Suppressor macrophage treated with lipopolysaccharide for 1 hour (primary cell): ENCODE measurements at regions not wholly inside any gene's neighbourhood (a gene's known extent, or its start where the extent isn't known, plus 50 kb on each side); places are given as distances from the start of the nearest gene placed in this dataset.
"Not testable (repeated sequence)": the region's sequence is repeated elsewhere in the genome, so short reads cannot be mapped to it uniquely, and the experiment has no call there.

ENCODE experiments used
- DNase-seq, 3 donors: peaks; one replicate each; pipeline ENCODE4 v3.0.0-alpha.2; 2020 to 2022

DNA sequence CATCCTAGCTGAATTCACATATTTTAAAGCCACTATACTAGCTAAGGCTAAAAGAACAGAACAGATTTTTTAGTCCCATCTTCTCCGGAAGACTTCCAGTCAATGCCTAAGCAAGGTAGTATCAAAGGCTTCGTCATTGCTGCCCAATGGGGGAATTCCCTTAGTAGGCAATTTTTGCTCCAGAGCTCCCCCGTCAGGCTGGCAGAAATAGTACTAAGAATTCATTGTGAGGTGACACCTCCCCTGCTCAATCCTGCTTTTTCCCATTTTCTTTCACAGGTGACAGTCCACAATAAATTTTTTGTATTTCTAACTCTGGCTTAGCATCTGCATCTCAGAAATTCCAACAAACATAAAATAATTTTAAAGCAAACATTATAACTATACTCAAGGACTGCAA lies 52.8 kb upstream of the SRSF6 start:
- peak; percentile 61 to 62 (median 62) for DNase-seq

- DNase-seq: not testable (repeated sequence)
Measured at GRCh38 chr20:43400882-43401281, 56.8 kb upstream of the SRSF6 start.

DNA sequence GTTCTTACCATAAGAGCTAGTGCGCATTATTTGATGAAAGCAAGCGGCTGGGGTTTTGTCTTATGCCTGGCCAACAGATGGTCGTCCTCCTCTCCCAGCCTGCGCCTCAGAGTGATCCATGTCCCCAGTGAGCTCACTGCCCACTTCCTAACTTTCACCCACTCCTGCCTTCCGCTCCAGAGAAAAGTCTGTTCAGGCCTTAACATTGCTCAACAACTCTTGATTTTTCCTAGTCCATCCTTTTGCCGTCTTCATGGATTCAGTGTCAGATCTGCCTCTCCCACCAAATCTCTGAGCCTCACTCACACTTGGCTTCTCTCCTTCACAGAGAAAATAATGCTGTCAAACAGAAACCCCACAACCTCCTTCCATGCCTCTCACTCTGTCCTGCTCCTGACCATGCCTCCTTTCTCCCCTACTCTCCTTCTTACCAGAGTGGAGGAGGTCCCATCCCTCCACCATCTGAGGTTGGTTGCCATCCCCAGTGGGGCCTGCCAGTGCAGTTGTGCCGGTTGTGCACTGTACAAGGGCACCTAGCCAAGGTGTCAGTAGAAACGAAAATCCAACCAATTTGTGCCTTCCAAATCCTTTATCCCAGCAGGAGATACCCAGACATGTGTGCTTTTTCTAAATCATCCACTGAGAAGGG lies 58.9 kb upstream of the SRSF6 start:
- no peak for DNase-seq

DNA sequence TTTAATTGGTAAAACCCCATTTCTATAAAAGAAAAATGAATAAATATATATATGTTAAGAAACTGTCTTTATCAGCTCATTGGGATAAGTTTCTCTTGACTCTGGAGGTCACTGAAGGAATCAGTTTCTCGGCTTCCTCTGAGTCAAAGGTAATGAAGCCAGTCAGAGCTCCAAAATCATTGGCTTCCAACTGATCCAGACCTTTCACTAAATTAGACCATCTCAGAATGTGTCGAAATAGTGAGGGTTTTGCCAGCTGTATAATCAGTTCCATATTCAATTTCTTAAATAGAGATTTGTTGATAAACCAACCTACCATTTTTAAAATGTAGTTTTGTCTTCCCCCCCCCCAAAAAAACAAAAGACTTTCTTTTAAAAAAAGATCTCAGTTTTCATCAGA lies 60.5 kb upstream of the SRSF6 start:
- DNase-seq: no peak

GRCh38 chr20:43393052-43393451 lies 64.6 kb upstream of the SRSF6 start:
- peak in 1 of 3 donors; percentile 3 for DNase-seq

GRCh38 chr20:43392561-43392960 lies 65.1 kb upstream of the SRSF6 start:
- DNase-seq: no peak

DNA sequence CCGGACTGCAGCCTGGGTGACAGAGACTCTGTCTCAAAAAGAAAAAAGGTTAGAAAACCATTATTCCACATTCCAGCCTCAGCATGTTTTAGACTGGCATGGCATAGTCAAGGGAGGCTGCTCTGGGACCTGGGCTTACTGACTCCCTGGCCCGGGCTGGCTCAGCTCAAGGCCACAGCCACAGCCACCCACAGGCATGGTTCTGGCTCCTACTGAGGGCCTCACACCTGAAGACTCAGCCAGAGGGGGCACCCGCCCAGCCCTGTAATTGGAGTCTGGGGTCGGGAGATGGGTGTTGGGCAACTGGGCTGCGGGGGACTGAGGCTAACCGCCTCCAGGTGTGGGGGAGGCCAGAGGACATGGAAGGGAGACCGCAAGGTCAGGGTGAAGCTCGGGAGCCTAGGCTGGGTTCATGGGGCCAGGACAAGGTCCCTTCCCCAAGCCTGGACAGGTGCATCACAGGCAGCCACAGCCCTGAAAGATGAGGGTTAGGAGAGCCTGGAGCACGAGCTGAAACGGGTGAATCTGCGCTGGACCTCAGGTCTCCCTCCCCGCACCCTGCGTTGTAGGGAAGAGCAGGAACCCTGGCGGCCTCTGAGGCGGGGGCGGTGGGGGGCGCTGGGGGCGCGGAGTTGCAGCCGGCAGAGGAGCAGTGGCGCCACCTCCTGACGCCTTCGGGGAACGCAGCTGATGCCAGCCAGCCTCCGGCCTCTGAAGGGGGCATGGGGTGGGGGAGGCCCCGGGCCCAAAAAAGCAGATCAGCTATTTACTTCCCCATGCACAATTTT lies 67.7 kb upstream of the SRSF6 start:
- DNase-seq: peak; percentile 4 to 12 (median 7)

DNA sequence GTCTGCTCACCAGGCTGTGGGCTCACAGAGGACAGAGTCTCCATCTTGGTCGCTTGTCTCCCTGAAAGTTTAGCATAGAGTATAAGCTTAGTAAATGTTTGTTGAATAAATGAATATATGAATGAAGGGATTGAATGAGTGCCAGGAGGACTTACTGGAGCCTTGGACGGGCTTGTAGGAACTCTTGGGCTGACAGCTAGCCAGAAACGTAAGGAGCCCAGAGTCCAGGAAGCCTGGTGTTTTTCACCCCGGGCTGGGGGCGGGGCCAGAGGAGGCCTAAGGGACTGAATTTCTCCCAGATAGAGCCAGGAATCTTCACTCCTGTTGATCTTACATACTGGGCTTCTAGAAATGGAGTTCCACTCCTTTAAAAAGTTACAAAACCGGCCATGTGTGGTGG lies 68.5 kb upstream of the SRSF6 start:
- no peak for DNase-seq

DNA sequence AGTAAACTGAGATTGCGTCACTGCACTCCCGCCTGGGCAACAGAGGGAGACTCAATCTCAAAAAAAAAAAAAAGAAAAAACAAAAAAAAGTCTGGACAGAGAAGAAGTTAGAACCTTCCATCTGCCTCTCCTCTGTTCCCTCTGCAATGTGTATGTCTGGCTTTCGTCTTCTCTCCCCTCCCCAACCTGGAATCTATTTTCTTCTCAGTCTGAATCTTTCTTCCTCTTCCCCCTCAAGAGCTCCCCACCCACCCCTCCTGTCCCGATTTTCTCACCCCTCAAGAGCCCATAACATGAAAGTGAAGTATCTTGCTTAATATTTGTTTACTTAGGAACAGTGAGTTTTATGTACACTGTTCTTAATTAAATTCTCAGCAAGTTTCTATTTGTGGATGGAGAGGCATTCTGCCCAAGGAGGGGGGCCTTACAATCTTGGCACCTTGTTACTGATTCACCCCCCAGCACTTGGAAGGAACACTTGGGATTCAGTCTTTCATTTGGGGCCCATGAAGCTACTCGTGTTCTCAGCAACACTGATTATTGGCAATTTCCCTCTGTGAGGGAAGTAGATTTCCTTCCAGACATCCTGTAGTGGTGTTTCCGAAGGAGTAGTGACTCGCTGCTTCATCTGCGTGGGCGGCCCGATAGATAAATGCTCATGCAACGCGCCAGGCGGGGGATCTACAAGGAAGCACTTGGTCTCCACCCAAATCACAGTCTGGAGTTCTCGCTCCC lies 69.3 kb upstream of the SRSF6 start:
- peak; percentile 19 to 33 (median 32) for DNase-seq

DNA sequence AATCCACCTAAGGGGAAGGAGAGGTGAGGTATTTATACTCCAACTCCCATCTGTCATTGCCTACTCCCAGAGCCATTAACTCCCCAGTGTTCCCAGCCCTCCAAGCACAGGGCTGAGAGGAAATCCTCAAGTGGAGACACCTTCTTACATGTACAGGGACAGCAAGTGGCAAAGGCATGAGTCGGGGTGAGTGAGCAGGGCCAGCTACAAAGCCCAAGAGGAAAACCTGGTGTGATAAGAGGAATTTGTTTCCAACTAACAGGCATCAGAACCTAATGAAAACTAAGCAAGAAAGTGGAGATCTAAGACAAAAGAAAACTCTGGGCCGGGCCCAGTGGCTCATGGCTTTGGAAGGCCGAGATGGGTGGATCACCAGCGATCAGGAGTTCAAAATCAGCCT lies 70.0 kb upstream of the SRSF6 start:
- DNase-seq: no peak

DNA sequence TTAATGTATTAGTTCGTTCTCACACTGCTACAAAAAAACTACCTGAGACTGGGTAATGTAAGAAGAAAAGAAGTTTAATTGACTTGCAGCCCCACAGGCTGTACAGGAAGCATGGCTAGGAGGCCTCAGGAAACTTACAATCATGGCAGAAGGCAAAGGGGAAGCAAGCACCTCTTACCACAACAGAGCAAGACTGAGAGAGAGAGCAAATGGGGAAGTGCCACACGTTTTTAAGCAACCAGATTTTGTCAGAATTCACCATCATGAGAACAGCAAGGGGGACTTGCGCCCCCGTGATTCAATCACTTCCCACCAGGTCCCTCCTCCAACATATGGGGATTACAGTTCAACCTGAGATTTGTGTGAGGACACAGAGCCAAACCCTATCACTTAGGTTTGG lies 70.8 kb upstream of the SRSF6 start:
- DNase-seq: no peak

DNA sequence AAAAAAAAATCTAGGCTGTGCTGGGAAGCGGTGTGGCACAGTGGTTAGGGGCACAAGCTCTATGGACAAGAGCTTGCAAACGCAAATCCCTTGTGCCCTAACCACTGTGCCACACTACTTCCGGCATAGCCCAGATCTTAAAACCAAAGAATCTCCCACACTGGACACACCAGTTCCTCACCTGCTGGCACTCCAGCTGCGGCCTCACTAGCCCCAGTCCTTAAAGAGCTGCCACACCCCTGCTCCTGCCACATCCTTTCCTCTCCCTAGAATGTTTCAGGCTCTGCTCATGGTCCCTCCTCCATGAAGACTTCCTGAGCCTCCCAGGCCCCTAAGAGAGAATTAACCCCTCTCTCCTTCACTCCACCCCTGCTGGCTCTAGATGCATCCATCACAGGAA lies 71.8 kb upstream of the SRSF6 start:
- no peak for DNase-seq

GRCh38 chr20:43384101-43384940 lies 73.4 kb upstream of the SRSF6 start:
- no peak for DNase-seq

DNA sequence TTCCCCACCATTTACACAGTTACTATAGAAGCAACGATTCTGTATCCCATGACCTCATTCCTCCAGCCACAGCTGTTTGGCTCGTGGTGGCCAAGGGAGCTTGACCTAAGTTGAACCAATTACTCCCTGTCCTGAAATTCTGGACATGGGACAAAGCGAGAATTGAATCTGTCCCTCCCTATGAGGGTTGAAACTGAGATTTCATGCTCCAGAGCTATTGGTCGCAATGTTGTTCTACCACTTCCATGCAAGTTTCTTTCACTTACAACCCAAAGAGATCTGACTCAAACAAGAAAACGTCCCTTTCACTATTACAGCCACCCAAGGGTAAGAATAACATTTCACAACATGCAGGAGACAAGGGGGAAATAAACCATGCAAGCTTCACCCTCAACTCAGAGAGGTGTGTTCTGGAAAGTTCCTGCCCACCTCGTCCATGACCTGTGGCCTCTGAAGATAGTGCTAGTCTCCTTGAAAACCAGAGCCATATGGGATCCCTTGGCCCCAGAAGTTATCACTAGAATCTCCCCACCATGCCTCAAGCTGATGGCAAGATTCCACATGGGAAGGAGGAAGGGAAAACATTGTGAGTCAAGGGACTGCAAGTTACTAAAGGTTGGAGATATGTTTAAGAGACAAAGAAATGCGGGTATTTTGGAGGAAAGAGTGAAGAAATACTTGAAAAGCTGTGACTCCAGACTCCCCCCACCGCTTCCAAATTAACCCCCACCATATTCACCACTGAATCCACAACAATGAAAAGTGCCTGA lies 74.5 kb upstream of the SRSF6 start:
- no peak for DNase-seq

DNA sequence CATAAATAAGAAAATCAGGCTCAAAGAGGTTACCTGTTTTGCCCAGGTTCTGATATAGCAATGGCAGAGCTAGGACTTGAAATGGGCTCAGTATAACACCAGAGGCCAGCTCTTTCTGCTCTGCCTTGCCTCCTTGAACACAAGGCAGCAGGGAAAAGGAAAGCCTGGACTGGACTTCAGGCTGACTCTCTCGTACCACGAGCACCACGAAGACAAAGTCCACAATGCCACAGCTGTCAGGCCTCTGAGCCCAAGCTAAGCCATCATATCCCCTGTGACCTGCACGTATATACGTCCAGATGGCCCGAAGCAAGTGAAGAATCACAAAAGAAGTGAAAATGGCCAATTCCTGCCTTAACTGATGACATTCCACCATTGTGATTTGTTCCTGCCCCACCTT lies 75.6 kb upstream of the SRSF6 start:
- DNase-seq: not testable (repeated sequence)

DNA sequence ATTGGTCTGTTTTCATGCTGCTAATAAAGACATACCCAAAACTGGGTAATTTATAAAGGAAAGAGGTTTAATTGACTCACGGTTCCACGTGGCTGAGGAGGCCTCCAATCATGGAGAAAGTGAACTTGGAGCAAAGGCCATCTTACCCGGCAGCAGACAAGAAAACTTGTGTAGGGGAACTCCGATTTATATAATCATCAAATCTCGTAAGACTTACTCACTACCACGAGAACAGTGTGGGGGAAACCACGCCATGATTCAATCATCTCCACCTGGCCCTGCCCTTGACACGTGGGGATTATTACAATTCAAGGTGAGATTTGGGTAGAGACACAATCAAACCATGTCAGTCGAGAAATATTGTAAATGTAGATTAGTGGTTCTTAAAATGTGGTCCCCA lies 76.2 kb upstream of the SRSF6 start:
- peak in 1 of 3 donors; percentile 2 for DNase-seq

GRCh38 chr20:43379239-43379917 lies 78.3 kb upstream of the SRSF6 start:
- peak in 1 of 3 donors; percentile 2 for DNase-seq

GRCh38 chr20:43376831-43377230 lies 80.9 kb upstream of the SRSF6 start:
- no peak for DNase-seq

DNA sequence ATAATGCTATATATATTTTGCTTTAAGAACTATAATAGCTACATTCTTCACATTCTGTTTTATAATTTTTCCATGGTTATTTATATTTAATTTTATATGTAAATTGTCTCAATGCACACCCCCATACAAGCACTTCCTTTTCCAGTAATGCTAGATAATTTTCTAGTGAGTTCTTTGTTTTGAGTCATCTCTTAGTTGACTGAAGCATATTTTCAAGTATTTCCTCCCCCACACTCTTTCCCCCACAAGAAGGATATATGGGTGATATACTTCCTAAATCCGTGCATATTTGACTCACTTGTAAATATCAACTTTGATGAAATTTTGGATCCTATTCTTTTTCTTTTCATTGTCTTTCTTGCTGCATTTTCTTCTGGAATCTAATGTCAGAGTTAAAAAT lies 82.1 kb upstream of the SRSF6 start:
- peak in 2 of 3 donors; percentile 31 to 34 for DNase-seq

- no peak for DNase-seq
Measured at GRCh38 chr20:43372051-43372450, 85.6 kb upstream of the SRSF6 start.

GRCh38 chr20:43365691-43366090 lies 92.0 kb upstream of the SRSF6 start:
- DNase-seq: no peak

- DNase-seq: no peak
Measured at GRCh38 chr20:43364001-43364400, 93.7 kb upstream of the SRSF6 start.
